ENCODE measurements at regions not wholly inside any gene's neighbourhood (a gene's known extent, or its start where the extent isn't known, plus 50 kb on each side); places are given as distances from the start of the nearest gene placed in this dataset.

- no peak overlapping the region for H3K27ac ChIP-seq (ENCODE audit: insufficient read depth in 1 of 2, low read depth in 1 of 2, low read length in 2 of 2, poor library complexity in 1 of 2, severe bottlenecking in 2 of 2)
- H3K4me1 ChIP-seq (ENCODE audit: control extremely low read depth in 1 of 4, control insufficient read depth in 4 of 4, insufficient read depth in 4 of 4, low read length in 3 of 4): peaks cover 5 to 23% (median 14%) of the 10 kb centered on the region in 4 experiments
- POLR2A ChIA-PET: no interaction called here
- H3K27me3 ChIP-seq (replicated peaks in 2 of 5; ENCODE audit: control insufficient read depth in 4 of 5, insufficient read depth in 5 of 5, low read length in 4 of 5): peaks cover 0 to 12% (median 7%) of the 10 kb centered on the region in 5 experiments
- CTCF ChIA-PET: interaction anchor here (1.0 to 1.2 kb wide), 2 partner anchors 40 to 45 kb away, joined by 3 read pairs; no protein-coding TSS in a partner anchor
- peaks cover 0 to 20% (median 4%) of the 10 kb centered on the region in 5 experiments for H3K9me3 ChIP-seq (ENCODE audit: control extremely low read depth in 1 of 5, control insufficient read depth in 4 of 5, insufficient read depth in 2 of 5, low read depth in 1 of 5, low read length in 4 of 5)
- no peaks in the 10 kb centered on the region for H3K36me3 ChIP-seq (ENCODE audit: control insufficient read depth in 4 of 4, insufficient read depth in 4 of 4, low read length in 3 of 4)
- peak; percentile 73 to 92 (median 91) for DNase-seq
- peak overlapping the region in 3 of 7 experiments; percentile 19 to 43 (median 43) for H3K4me3 ChIP-seq (ENCODE audit: control insufficient read depth in 1 of 7, extremely low read depth in 1 of 7, insufficient read depth in 4 of 7, low read depth in 2 of 7, low read length in 6 of 7)
- 0% methylated on average over 2 of the region's 6 CpGs for WGBS (ENCODE audit: insufficient coverage)
Observed at GRCh38 chr9:3136686-3137346, 292.9 kb upstream of the PUM3 start.

GRCh38 chr9:3136230-3136629 is 292.3 kb upstream of the PUM3 start:
- H3K27me3 ChIP-seq (replicated peaks in 2 of 5; ENCODE audit: control insufficient read depth in 4 of 5, insufficient read depth in 5 of 5, low read length in 4 of 5): peaks cover 0 to 12% (median 7%) of the 10 kb centered on the region in 5 experiments
- H3K4me3 ChIP-seq (ENCODE audit: control insufficient read depth in 1 of 7, extremely low read depth in 1 of 7, insufficient read depth in 4 of 7, low read depth in 2 of 7, low read length in 6 of 7): peak overlapping the region in 2 of 7 experiments; percentile 6 to 43
- peaks cover 5 to 23% (median 14%) of the 10 kb centered on the region in 4 experiments for H3K4me1 ChIP-seq (ENCODE audit: control extremely low read depth in 1 of 4, control insufficient read depth in 4 of 4, insufficient read depth in 4 of 4, low read length in 3 of 4)
- no CpG with 5 or more reads among the region's 1 CpG for WGBS (ENCODE audit: insufficient coverage)
- ChIA-PET POLR2A (no interaction called here), CTCF (interaction anchor here (1.0 kb wide), 1 partner anchor 45 kb away, joined by 3 read pairs; no protein-coding TSS in a partner anchor)
- DNase-seq: no peak
- H3K9me3 ChIP-seq (ENCODE audit: control extremely low read depth in 1 of 5, control insufficient read depth in 4 of 5, insufficient read depth in 2 of 5, low read depth in 1 of 5, low read length in 4 of 5): peaks cover 0 to 20% (median 4%) of the 10 kb centered on the region in 5 experiments
- H3K36me3 ChIP-seq (ENCODE audit: control insufficient read depth in 4 of 4, insufficient read depth in 4 of 4, low read length in 3 of 4): no peaks in the 10 kb centered on the region
- no peak overlapping the region for H3K27ac ChIP-seq (ENCODE audit: insufficient read depth in 1 of 2, low read depth in 1 of 2, low read length in 2 of 2, poor library complexity in 1 of 2, severe bottlenecking in 2 of 2)

- no peak overlapping the region for H3K27ac ChIP-seq (ENCODE audit: insufficient read depth in 1 of 2, low read depth in 1 of 2, low read length in 2 of 2, poor library complexity in 1 of 2, severe bottlenecking in 2 of 2)
- POLR2A ChIA-PET: no interaction called here
- H3K4me3 ChIP-seq (ENCODE audit: control insufficient read depth in 1 of 7, extremely low read depth in 1 of 7, insufficient read depth in 4 of 7, low read depth in 2 of 7, low read length in 6 of 7): no peak overlapping the region
- no peak for DNase-seq
- peaks cover 0 to 3% (median 0%) of the 10 kb centered on the region in 4 experiments for H3K4me1 ChIP-seq (ENCODE audit: control extremely low read depth in 1 of 4, control insufficient read depth in 4 of 4, insufficient read depth in 4 of 4, low read length in 3 of 4)
- H3K27me3 ChIP-seq (replicated peaks in 2 of 5; ENCODE audit: control insufficient read depth in 4 of 5, insufficient read depth in 5 of 5, low read length in 4 of 5): no peaks in the 10 kb centered on the region
- H3K9me3 ChIP-seq (ENCODE audit: control extremely low read depth in 1 of 5, control insufficient read depth in 4 of 5, insufficient read depth in 2 of 5, low read depth in 1 of 5, low read length in 4 of 5): no peaks in the 10 kb centered on the region
- WGBS (ENCODE audit: insufficient coverage): no CpG with 5 or more reads among the region's 1 CpG
- CTCF ChIA-PET: no interaction called here
- H3K36me3 ChIP-seq (ENCODE audit: control insufficient read depth in 4 of 4, insufficient read depth in 4 of 4, low read length in 3 of 4): no peaks in the 10 kb centered on the region
Observed at GRCh38 chr9:3127564-3127963, 283.7 kb upstream of the PUM3 start.

- 96% methylated on average over 3 of the region's 6 CpGs for WGBS (ENCODE audit: insufficient coverage)
- Histone ChIP-seq H3K36me3 (ENCODE audit: control insufficient read depth in 4 of 4, insufficient read depth in 4 of 4, low read length in 3 of 4) (no peaks in the 10 kb centered on the region), H3K9me3 (ENCODE audit: control extremely low read depth in 1 of 5, control insufficient read depth in 4 of 5, insufficient read depth in 2 of 5, low read depth in 1 of 5, low read length in 4 of 5) (no peaks in the 10 kb centered on the region), H3K4me3 (ENCODE audit: control insufficient read depth in 1 of 7, extremely low read depth in 1 of 7, insufficient read depth in 4 of 7, low read depth in 2 of 7, low read length in 6 of 7) (no peak overlapping the region), H3K4me1 (ENCODE audit: control extremely low read depth in 1 of 4, control insufficient read depth in 4 of 4, insufficient read depth in 4 of 4, low read length in 3 of 4) (peaks cover 0 to 3% (median 0%) of the 10 kb centered on the region in 4 experiments), H3K27ac (ENCODE audit: insufficient read depth in 1 of 2, low read depth in 1 of 2, low read length in 2 of 2, poor library complexity in 1 of 2, severe bottlenecking in 2 of 2) (no peak overlapping the region), H3K27me3 (replicated peaks in 2 of 5; ENCODE audit: control insufficient read depth in 4 of 5, insufficient read depth in 5 of 5, low read length in 4 of 5) (no peaks in the 10 kb centered on the region)
- peak in 1 of 3 donors; percentile 4 for DNase-seq
- ChIA-PET CTCF (no interaction called here), POLR2A (interaction anchor here (0.7 to 1.0 kb wide), 2 partner anchors 111 to 198 kb away, joined by 3 read pairs; no protein-coding TSS in a partner anchor)
Observed at GRCh38 chr9:3125602-3126405, 281.9 kb upstream of the PUM3 start.

GRCh38 chr9:3124001-3124400 is 280.1 kb upstream of the PUM3 start:
- H3K4me3 ChIP-seq (ENCODE audit: control insufficient read depth in 1 of 7, extremely low read depth in 1 of 7, insufficient read depth in 4 of 7, low read depth in 2 of 7, low read length in 6 of 7): peak overlapping the region in 1 of 7 experiments; percentile 40
- no peak for DNase-seq
- ChIA-PET CTCF (no interaction called here), POLR2A (no interaction called here)
- H3K27ac ChIP-seq (ENCODE audit: insufficient read depth in 1 of 2, low read depth in 1 of 2, low read length in 2 of 2, poor library complexity in 1 of 2, severe bottlenecking in 2 of 2): no peak overlapping the region
- no peaks in the 10 kb centered on the region for H3K36me3 ChIP-seq (ENCODE audit: control insufficient read depth in 4 of 4, insufficient read depth in 4 of 4, low read length in 3 of 4)
- no peaks in the 10 kb centered on the region for H3K27me3 ChIP-seq (replicated peaks in 2 of 5; ENCODE audit: control insufficient read depth in 4 of 5, insufficient read depth in 5 of 5, low read length in 4 of 5)
- 40% methylated on average over 1 of the region's 2 CpGs for WGBS (ENCODE audit: insufficient coverage)
- no peaks in the 10 kb centered on the region for H3K9me3 ChIP-seq (ENCODE audit: control extremely low read depth in 1 of 5, control insufficient read depth in 4 of 5, insufficient read depth in 2 of 5, low read depth in 1 of 5, low read length in 4 of 5)
- H3K4me1 ChIP-seq (ENCODE audit: control extremely low read depth in 1 of 4, control insufficient read depth in 4 of 4, insufficient read depth in 4 of 4, low read length in 3 of 4): peaks cover 0 to 3% (median 0%) of the 10 kb centered on the region in 4 experiments

GRCh38 chr9:3118081-3118480 is 274.2 kb upstream of the PUM3 start:
- CTCF ChIA-PET: no interaction called here
- POLR2A ChIA-PET: no interaction called here
- H3K4me1 ChIP-seq (ENCODE audit: control extremely low read depth in 1 of 4, control insufficient read depth in 4 of 4, insufficient read depth in 4 of 4, low read length in 3 of 4): no peaks in the 10 kb centered on the region

GRCh38 chr9:3099646-3100045 is 255.8 kb upstream of the PUM3 start:
- Histone ChIP-seq H3K4me1 (ENCODE audit: control extremely low read depth in 1 of 4, control insufficient read depth in 4 of 4, insufficient read depth in 4 of 4, low read length in 3 of 4) (no peaks in the 10 kb centered on the region), H3K27ac (ENCODE audit: insufficient read depth in 1 of 2, low read depth in 1 of 2, low read length in 2 of 2, poor library complexity in 1 of 2, severe bottlenecking in 2 of 2) (no peak overlapping the region), H3K4me3 (ENCODE audit: control insufficient read depth in 1 of 7, extremely low read depth in 1 of 7, insufficient read depth in 4 of 7, low read depth in 2 of 7, low read length in 6 of 7) (no peak overlapping the region), H3K36me3 (ENCODE audit: control insufficient read depth in 4 of 4, insufficient read depth in 4 of 4, low read length in 3 of 4) (no peaks in the 10 kb centered on the region), H3K9me3 (ENCODE audit: control extremely low read depth in 1 of 5, control insufficient read depth in 4 of 5, insufficient read depth in 2 of 5, low read depth in 1 of 5, low read length in 4 of 5) (no peaks in the 10 kb centered on the region), H3K27me3 (replicated peaks in 2 of 5; ENCODE audit: control insufficient read depth in 4 of 5, insufficient read depth in 5 of 5, low read length in 4 of 5) (no peaks in the 10 kb centered on the region)
- CTCF ChIA-PET: no interaction called here
- POLR2A ChIA-PET: no interaction called here
- no peak for DNase-seq

More at GRCh38 chr9:3118081-3118480, 274.2 kb upstream of the PUM3 start:
- Histone ChIP-seq H3K9me3 (ENCODE audit: control extremely low read depth in 1 of 5, control insufficient read depth in 4 of 5, insufficient read depth in 2 of 5, low read depth in 1 of 5, low read length in 4 of 5) (peaks cover 0 to 7% (median 0%) of the 10 kb centered on the region in 5 experiments), H3K27ac (ENCODE audit: insufficient read depth in 1 of 2, low read depth in 1 of 2, low read length in 2 of 2, poor library complexity in 1 of 2, severe bottlenecking in 2 of 2) (no peak overlapping the region), H3K4me3 (ENCODE audit: control insufficient read depth in 1 of 7, extremely low read depth in 1 of 7, insufficient read depth in 4 of 7, low read depth in 2 of 7, low read length in 6 of 7) (no peak overlapping the region), H3K36me3 (ENCODE audit: control insufficient read depth in 4 of 4, insufficient read depth in 4 of 4, low read length in 3 of 4) (no peaks in the 10 kb centered on the region), H3K27me3 (replicated peaks in 2 of 5; ENCODE audit: control insufficient read depth in 4 of 5, insufficient read depth in 5 of 5, low read length in 4 of 5) (no peaks in the 10 kb centered on the region)
- no peak for DNase-seq

Measured in common myeloid progenitor, CD34-positive (primary cell).